ENCODE measurements at regions not wholly inside any gene's neighbourhood (a gene's known extent, or its start where the extent isn't known, plus 50 kb on each side); places are given as distances from the start of the nearest gene placed in this dataset.

DNA sequence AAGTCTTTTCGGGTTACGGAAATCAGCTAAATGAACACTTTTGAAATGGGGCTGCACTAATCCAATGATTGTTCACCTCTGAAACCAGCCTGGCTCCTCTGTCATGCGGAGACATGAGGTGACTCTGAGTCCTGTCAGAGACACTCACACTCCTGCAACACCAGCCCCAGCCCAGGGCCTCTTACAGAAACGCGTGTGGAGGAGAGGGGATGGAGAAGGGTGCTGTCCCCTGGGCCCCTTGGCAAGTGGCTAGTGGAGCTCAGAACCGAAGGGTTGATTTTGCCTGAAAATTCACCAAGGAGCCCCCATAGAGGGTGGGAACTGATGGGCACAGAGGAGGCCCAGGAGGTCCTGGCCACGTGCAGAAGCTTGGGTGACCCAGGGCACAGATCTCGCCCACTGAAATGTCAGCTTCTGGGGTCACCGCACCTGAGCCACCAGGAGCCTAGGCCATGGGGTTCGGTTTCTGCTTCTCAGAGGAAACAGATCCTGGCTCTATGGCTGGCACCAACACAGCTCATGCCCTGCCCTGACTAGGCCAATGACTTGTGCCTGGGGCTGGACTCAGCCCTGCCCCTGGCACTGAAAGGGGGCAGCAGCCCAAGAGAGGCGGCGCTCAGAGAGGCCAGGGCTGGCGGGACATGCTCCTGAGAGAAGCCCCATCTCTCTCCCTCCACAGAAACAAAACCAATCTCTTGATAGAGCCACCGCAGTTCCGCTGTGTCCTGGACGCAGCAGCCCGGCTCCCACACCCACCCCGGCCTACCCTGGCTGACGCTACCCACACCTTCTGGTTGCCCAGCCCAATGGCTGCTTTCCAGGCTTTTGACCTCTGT, 144.7 kb downstream of the ERMARD start:
- TF ChIP-seq REST (IDR thresholded peaks at IDR 0.05; ENCODE audit: unreplicated experiment) (no peak), POLR2AphosphoS5 (IDR thresholded peaks at IDR 0.05; ENCODE audit: low read depth) (no peak), EZH2 (IDR thresholded peaks at IDR 0.05; ENCODE audit: low read depth, unreplicated experiment) (no peak), EZH2phosphoT487 (IDR thresholded peaks at IDR 0.05; ENCODE audit: unreplicated experiment) (no peak), CREB1 (CRISPR knock-in tag; IDR thresholded peaks at IDR 0.05; ENCODE audit: low read depth) (no peak), JUNB (IDR thresholded peaks at IDR 0.05; ENCODE audit: unreplicated experiment) (no peak), NANOG (IDR thresholded peaks at IDR 0.05; ENCODE audit: borderline replicate concordance) (no peak), ZNF114 (CRISPR knock-in tag; IDR thresholded peaks at IDR 0.05) (no peak)
- TF ChIP-seq, protein P1, sequence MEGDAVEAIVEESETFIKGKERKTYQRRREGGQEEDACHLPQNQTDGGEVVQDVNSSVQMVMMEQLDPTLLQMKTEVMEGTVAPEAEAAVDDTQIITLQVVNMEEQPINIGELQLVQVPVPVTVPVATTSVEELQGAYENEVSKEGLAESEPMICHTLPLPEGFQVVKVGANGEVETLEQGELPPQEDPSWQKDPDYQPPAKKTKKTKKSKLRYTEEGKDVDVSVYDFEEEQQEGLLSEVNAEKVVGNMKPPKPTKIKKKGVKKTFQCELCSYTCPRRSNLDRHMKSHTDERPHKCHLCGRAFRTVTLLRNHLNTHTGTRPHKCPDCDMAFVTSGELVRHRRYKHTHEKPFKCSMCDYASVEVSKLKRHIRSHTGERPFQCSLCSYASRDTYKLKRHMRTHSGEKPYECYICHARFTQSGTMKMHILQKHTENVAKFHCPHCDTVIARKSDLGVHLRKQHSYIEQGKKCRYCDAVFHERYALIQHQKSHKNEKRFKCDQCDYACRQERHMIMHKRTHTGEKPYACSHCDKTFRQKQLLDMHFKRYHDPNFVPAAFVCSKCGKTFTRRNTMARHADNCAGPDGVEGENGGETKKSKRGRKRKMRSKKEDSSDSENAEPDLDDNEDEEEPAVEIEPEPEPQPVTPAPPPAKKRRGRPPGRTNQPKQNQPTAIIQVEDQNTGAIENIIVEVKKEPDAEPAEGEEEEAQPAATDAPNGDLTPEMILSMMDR (conservative IDR thresholded peaks at IDR 0.05; ENCODE audit: low read depth in 2 of 2) = no peak
- TF ChIP-seq, protein P2, sequence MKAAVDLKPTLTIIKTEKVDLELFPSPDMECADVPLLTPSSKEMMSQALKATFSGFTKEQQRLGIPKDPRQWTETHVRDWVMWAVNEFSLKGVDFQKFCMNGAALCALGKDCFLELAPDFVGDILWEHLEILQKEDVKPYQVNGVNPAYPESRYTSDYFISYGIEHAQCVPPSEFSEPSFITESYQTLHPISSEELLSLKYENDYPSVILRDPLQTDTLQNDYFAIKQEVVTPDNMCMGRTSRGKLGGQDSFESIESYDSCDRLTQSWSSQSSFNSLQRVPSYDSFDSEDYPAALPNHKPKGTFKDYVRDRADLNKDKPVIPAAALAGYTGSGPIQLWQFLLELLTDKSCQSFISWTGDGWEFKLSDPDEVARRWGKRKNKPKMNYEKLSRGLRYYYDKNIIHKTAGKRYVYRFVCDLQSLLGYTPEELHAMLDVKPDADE (IDR thresholded peaks at IDR 0.05) = no peak

All from GM23338 (cell line).